HK-2 (cell line): ENCODE measurements at regions not wholly inside any gene's neighbourhood (a gene's known extent, or its start where the extent isn't known, plus 50 kb on each side); places are given as distances from the start of the nearest gene placed in this dataset.

ENCODE experiments used
- DNase-seq: peaks from one replicate; pipeline ENCODE4 v3.0.0-alpha.2; 2018; ENCODE audit not compliant: unreplicated experiment

- DNase-seq, result no peak
Observed at GRCh38 chr14:76306131-76306530, 69.8 kb upstream of the ESRRB start.

- no peak for DNase-seq
Observed at GRCh38 chr14:76307786-76308780, 67.9 kb upstream of the ESRRB start.

GRCh38 chr14:76309572-76310162 is 66.3 kb upstream of the ESRRB start:
- no peak for DNase-seq

- no peak for DNase-seq
Observed at GRCh38 chr14:76311079-76311758, 64.7 kb upstream of the ESRRB start.

GRCh38 chr14:76312821-76313220 is 63.1 kb upstream of the ESRRB start:
- no peak for DNase-seq

GRCh38 chr14:76313303-76313702 is 62.6 kb upstream of the ESRRB start:
- no peak for DNase-seq

- DNase-seq, result no peak
Observed at GRCh38 chr14:76313852-76314251, 62.1 kb upstream of the ESRRB start.

- DNase-seq, result no peak
Observed at GRCh38 chr14:76314521-76315034, 61.4 kb upstream of the ESRRB start.

GRCh38 chr14:76320486-76320885 is 55.5 kb upstream of the ESRRB start:
- no peak for DNase-seq

- DNase-seq, result no peak
Observed at GRCh38 chr14:76320975-76321374, 55.0 kb upstream of the ESRRB start.

GRCh38 chr14:76322594-76323220 is 53.2 kb upstream of the ESRRB start:
- DNase-seq, result no peak

GRCh38 chr14:76323331-76324050 is 52.4 kb upstream of the ESRRB start:
- no peak for DNase-seq

- DNase-seq, result no peak
Observed at GRCh38 chr14:76324133-76324532, 51.8 kb upstream of the ESRRB start.
